Tibial artery (tissue), 4 donors: ENCODE measurements at regions not wholly inside any gene's neighbourhood (a gene's known extent, or its start where the extent isn't known, plus 50 kb on each side); places are given as distances from the start of the nearest gene placed in this dataset.

Experiments
- DNase-seq, 2 donors: peaks; one replicate each; pipeline ENCODE4 v3.0.0-alpha.2; 2019
- H3K27ac ChIP-seq, 2 donors: fragments of 200-600 bp; sonication (generic) in 1 of 2; 1 replicate in 1 of 2; 2 replicates in 1 of 2; pipeline ENCODE4 v1.5.1; 2018 to 2019; ENCODE audit warnings: mild to moderate bottlenecking in 1 of 2
- H3K27me3 ChIP-seq, 2 donors: fragments of 200-600 bp; sonication (generic) in 1 of 2; one replicate each; pipeline versions ENCODE4 v1.5.1 to v1.6.0; 2016 to 2019
- H3K36me3 ChIP-seq, 3 donors: fragments of 200-600 bp; sonication (generic) in 2 of 3; one replicate each; pipeline ENCODE4 v1.5.1; 2016 to 2019; ENCODE audit warnings: mild to moderate bottlenecking in 2 of 3
- H3K4me1 ChIP-seq, 4 donors: fragments of 200-600 bp; sonication (generic) in 2 of 4; 1 replicate in 3 of 4; 2 replicates in 1 of 4; pipeline ENCODE4 v1.5.1; 2016 to 2019
- H3K4me3 ChIP-seq, 2 donors: fragments of 200-600 bp; sonication (generic) in 1 of 2; 1 replicate in 1 of 2; 2 replicates in 1 of 2; pipeline ENCODE4 v1.5.1; 2018 to 2019; ENCODE audit warnings: mild to moderate bottlenecking in 2 of 2
- H3K9me3 ChIP-seq, 3 donors: fragments of 200-600 bp; sonication (generic) in 1 of 3; one replicate each; pipeline ENCODE4 v1.5.1; 2016 to 2019
- intact Hi-C: fragments of 100-400 bp; cut with DNase I; formaldehyde crosslinking; loops from one replicate; pipeline ENCODE4 v1.15.0; 2023; ENCODE audit warnings: low total_unique reads
- TF ChIP-seq, protein P1 (sequence below), 2 experiments: fragments of 200-600 bp in 1 of 2; fragments of 450-650 bp in 1 of 2; IDR thresholded peaks; one replicate each; pipeline ENCODE4 v1.5.1; 2017 to 2019; ENCODE audit warnings: antibody characterized with exemption in 2 of 2, mild to moderate bottlenecking in 1 of 2, moderate library complexity in 1 of 2

DNA sequence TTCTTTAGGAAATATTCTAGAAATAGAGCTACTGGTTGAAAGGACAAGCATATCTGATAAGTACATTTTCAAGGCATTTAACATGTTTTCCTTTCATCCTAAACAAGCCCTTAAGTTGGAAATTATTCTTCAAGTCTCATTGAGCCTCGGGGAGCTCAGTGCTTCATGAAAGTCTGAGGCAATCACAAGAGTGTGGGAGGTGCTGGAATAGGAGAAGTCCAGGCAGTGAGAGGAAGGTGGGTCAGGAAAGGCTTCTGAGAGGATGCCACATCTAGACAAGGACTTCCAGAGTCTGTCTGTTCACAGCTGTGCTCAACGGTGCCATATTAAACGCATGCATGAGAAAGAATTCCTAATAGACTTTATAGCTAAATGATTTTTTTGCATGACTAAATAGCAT lies 69.8 kb downstream of the CD83 start:
- H3K4me3 ChIP-seq, result no peak overlapping the region
- TF ChIP-seq, protein P1, sequence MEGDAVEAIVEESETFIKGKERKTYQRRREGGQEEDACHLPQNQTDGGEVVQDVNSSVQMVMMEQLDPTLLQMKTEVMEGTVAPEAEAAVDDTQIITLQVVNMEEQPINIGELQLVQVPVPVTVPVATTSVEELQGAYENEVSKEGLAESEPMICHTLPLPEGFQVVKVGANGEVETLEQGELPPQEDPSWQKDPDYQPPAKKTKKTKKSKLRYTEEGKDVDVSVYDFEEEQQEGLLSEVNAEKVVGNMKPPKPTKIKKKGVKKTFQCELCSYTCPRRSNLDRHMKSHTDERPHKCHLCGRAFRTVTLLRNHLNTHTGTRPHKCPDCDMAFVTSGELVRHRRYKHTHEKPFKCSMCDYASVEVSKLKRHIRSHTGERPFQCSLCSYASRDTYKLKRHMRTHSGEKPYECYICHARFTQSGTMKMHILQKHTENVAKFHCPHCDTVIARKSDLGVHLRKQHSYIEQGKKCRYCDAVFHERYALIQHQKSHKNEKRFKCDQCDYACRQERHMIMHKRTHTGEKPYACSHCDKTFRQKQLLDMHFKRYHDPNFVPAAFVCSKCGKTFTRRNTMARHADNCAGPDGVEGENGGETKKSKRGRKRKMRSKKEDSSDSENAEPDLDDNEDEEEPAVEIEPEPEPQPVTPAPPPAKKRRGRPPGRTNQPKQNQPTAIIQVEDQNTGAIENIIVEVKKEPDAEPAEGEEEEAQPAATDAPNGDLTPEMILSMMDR (IDR thresholded peaks at IDR 0.05), result no peak
- no peak for DNase-seq
- peaks cover 0 to under 1% of the 10 kb centered on the region in 2 donors for H3K27me3 ChIP-seq
- intact Hi-C loops, result no loop called here
- H3K36me3 ChIP-seq, result no peaks in the 10 kb centered on the region
- H3K9me3 ChIP-seq, result no peaks in the 10 kb centered on the region
- no peaks in the 10 kb centered on the region for H3K4me1 ChIP-seq
- no peak overlapping the region for H3K27ac ChIP-seq

DNA sequence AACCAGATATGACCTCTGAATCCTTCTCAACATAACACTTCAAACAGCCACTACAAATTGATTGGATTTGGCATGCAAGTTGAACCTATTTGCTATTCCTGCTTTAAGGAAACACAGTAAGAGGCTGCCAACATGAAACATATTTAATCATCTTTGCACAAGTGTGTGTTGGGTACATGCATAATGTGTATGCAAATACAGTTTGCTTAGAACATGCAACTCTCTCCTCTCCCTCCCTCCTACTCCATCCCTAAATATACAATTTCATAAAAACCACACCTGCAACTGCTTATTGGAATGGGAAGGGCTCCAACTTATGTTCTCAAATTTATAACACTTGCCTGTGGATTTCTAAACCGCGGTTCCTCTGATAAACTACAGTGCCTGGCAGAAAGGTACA lies 71.5 kb downstream of the CD83 start:
- Histone ChIP-seq H3K36me3 (no peaks in the 10 kb centered on the region), H3K4me1 (no peaks in the 10 kb centered on the region), H3K4me3 (no peak overlapping the region), H3K9me3 (no peaks in the 10 kb centered on the region), H3K27me3 (peaks cover 0 to 12% of the 10 kb centered on the region in 2 donors), H3K27ac (no peak overlapping the region)
- TF ChIP-seq, protein P1 (IDR thresholded peaks at IDR 0.05), result no peak
- no peak for DNase-seq
- intact Hi-C loops, result no loop called here

DNA sequence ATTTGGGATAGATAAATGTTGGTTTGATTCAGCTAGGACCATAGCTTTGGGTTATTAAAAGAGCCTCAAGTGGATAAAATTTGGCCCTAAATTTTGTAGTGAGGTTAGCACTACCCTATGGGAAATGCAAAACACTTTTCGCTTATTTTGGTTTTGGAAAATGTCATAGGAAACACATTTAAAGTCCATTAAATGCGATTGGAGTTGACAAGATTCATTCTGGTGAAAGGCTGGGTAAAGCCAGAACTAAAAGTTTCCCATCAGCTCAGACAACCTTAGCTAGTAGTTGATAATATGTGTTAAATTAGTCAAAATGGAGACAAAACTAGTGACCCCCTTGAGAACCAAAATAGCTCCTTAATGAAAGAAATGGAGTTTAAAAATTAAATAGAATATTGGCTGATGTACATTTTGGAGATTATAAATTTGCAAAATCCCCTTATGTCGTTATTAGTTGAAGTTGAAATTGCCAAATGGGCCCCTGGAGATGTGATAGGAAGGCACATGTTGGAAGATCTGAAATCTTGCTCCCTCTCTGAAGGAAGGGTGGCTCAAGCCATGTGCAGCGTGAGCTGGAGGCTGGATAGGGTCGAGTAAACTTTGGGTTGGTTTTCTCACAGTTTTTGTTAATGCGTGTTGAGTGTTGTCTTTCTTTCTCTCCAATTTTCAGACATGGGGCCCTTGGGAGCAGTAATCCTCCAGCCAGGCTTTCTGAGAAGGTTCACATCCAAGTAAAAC lies 72.8 kb downstream of the CD83 start:
- Histone ChIP-seq H3K36me3 (no peaks in the 10 kb centered on the region), H3K27me3 (peaks cover 0 to 12% of the 10 kb centered on the region in 2 donors), H3K4me1 (no peaks in the 10 kb centered on the region), H3K4me3 (no peak overlapping the region), H3K9me3 (no peaks in the 10 kb centered on the region), H3K27ac (no peak overlapping the region)
- no peak for DNase-seq
- intact Hi-C loops, result no loop called here
- TF ChIP-seq, protein P1 (IDR thresholded peaks at IDR 0.05), result no peak

DNA sequence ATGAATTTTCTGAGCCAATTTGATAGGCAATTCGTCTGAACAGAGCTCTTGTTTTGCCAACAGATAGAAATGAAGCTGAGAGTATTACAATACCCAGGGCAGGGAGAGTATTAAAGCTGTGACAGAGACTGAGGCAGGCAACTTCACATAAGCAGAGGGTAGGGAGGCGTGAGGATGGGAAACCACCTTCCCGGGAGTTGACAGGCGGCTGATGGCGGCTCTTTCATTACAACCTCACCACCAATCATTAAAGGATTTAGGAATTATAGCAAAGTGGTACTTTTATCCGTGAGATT lies 73.3 kb downstream of the CD83 start:
- Histone ChIP-seq H3K27me3 (peaks cover 0 to 12% of the 10 kb centered on the region in 2 donors), H3K4me1 (no peaks in the 10 kb centered on the region), H3K9me3 (no peaks in the 10 kb centered on the region), H3K27ac (no peak overlapping the region), H3K36me3 (no peaks in the 10 kb centered on the region), H3K4me3 (no peak overlapping the region)
- TF ChIP-seq, protein P1 (IDR thresholded peaks at IDR 0.05), result no peak
- intact Hi-C loops, result no loop called here
- no peak for DNase-seq

DNA sequence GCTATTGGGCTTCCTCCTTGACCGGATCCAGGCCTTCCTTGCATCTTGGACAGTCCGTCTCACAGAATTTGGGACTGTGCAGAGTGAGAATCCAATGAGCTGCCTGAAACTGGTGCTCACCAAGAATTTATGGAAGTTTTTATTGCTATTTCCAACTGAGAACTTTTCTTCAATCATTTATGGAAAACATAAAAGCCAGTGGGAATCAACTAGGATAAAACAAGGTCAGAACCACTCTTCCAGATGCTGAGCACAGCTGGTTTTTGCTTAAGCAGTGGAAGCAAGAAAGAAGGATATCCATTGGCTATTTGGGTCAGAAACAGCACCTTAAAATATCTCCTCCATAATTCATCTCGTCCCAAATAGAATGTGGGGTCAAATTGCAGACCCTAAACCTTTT lies 74.2 kb downstream of the CD83 start:
- Histone ChIP-seq H3K27me3 (peaks cover 0 to 12% of the 10 kb centered on the region in 2 donors), H3K4me1 (no peaks in the 10 kb centered on the region), H3K36me3 (no peaks in the 10 kb centered on the region), H3K27ac (no peak overlapping the region), H3K4me3 (no peak overlapping the region), H3K9me3 (no peaks in the 10 kb centered on the region)
- intact Hi-C loops, result no loop called here
- no peak for DNase-seq
- TF ChIP-seq, protein P1 (IDR thresholded peaks at IDR 0.05), result no peak
